ENCODE measurements at regions not wholly inside any gene's neighbourhood (a gene's known extent, or its start where the extent isn't known, plus 50 kb on each side); places are given as distances from the start of the nearest gene placed in this dataset.

DNA sequence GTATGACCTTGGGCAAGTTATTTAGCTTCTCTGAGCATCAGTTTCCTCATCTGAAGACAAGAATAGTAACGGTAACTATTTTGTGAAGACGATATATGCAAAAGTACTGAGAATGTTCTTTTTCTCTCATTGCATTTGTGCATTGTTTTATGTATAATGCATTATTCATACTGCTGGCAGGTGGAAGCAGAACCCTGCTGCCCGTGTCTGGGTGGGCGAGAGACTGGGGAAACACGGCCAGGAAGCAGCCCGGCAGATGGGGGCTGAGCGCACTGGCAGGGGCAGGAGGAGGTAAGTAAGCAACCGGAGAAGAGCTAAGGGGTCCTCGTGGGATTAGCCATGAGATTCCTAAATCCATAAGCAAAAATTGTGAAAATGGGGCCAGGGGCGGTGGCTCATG, 115.8 kb upstream of the MED13L start:
- no peak overlapping the region for H3K9ac ChIP-seq (ENCODE audit: extremely low read depth, insufficient read length, low read length)
- H3T11ph ChIP-seq (ENCODE audit: low read length) = no peak overlapping the region
- Mint-ChIP-seq H3K4me1 (no peaks in the 10 kb centered on the region), H3K27me3 (ENCODE audit: low read depth) (no peaks in the 10 kb centered on the region), H3K27ac (peak overlapping the region in 1 of 3 experiments; percentile 90; a peak in 2 of 7 replicates), H3K4me3 (no peak overlapping the region; a peak in 1 of 5 replicates), H3K36me3 (ENCODE audit: insufficient read depth in 1 of 3, low read depth in 3 of 3) (peaks cover 0 to 2% (median 0%) of the 10 kb centered on the region in 3 experiments; a peak in 4 of 7 replicates), H3K9me3 (peaks cover 4 to 5% of the 10 kb centered on the region in 2 experiments; a peak in 3 of 5 replicates)
- no peak overlapping the region for H3K56ac ChIP-seq (ENCODE audit: insufficient read length, low read depth, low read length)
- no peak overlapping the region for H2BK12ac ChIP-seq (ENCODE audit: insufficient read length, low read depth, low read length)
- H2BK20ac ChIP-seq (ENCODE audit: low read depth, low read length, poor library complexity, severe bottlenecking) = no peak overlapping the region
- H3K4me2 ChIP-seq (ENCODE audit: insufficient read depth, insufficient read length, low read length) = no peak overlapping the region
- no peaks in the 10 kb centered on the region for H3K23me2 ChIP-seq (ENCODE audit: insufficient read length, low read depth, low read length, poor library complexity, severe bottlenecking)
- no peaks in the 10 kb centered on the region for H3K27me3 ChIP-seq (ENCODE audit: insufficient read depth, low read length)
- H2AK5ac ChIP-seq (ENCODE audit: insufficient read length, low read length) = no peak overlapping the region
- no peaks in the 10 kb centered on the region for H3K79me1 ChIP-seq (ENCODE audit: insufficient read depth, low read depth, low read length, poor library complexity, severe bottlenecking)
- H3K27ac ChIP-seq (ENCODE audit: insufficient read length, low read depth, low read length) = no peak overlapping the region
- H2BK5ac ChIP-seq (ENCODE audit: insufficient read length, low read length) = no peak overlapping the region
- H2BK15ac ChIP-seq (ENCODE audit: low read depth, low read length) = no peak overlapping the region
- H3K4ac ChIP-seq (ENCODE audit: low read depth, low read length) = no peak overlapping the region
- H4K91ac ChIP-seq (ENCODE audit: insufficient read length, low read depth, low read length) = no peak overlapping the region
- H3K23ac ChIP-seq (ENCODE audit: insufficient read length, low read depth, low read length) = no peak overlapping the region
- H3K18ac ChIP-seq (ENCODE audit: insufficient read length, low read depth, low read length) = no peak overlapping the region
- no peak overlapping the region for H2BK120ac ChIP-seq (ENCODE audit: low read depth, low read length, poor library complexity, severe bottlenecking)
- no peak overlapping the region for H2AFZ ChIP-seq (ENCODE audit: low read length)
- no peaks in the 10 kb centered on the region for H3K9me3 ChIP-seq (ENCODE audit: control insufficient read depth, low read depth, low read length)
- H4K8ac ChIP-seq (replicated peaks; ENCODE audit: insufficient read length, low read depth, low read length) = no peak overlapping the region
- DNase-seq = no peak
- H3K14ac ChIP-seq (ENCODE audit: insufficient read depth, low read length) = no peak overlapping the region
- no peak for TF ChIP-seq CTCF (conservative IDR thresholded peaks at IDR 0.05)
- no CpG with 5 or more reads among the region's 10 CpGs for WGBS (ENCODE audit: extremely low coverage, insufficient read length, low lambda C conversion rate)
- H4K5ac ChIP-seq (ENCODE audit: insufficient read length, low read depth, low read length) = no peak overlapping the region
- no peaks in the 10 kb centered on the region for H3K4me1 ChIP-seq (ENCODE audit: insufficient read depth, low read length)
- no peaks in the 10 kb centered on the region for H4K20me1 ChIP-seq (ENCODE audit: control insufficient read depth, insufficient read depth, insufficient read length)
- H3K79me2 ChIP-seq (ENCODE audit: insufficient read depth, low read length) = no peaks in the 10 kb centered on the region
